ENCODE measurements at regions not wholly inside any gene's neighbourhood (a gene's known extent, or its start where the extent isn't known, plus 50 kb on each side); places are given as distances from the start of the nearest gene placed in this dataset.
"Not testable (repeated sequence)": the region's sequence is repeated elsewhere in the genome, so short reads cannot be mapped to it uniquely, and the experiment has no call there.

- H3K27me3 ChIP-seq (ENCODE audit: control insufficient read depth in 1 of 2, insufficient read depth in 2 of 2, low read length in 2 of 2); CTCF ChIA-PET (ENCODE audit: low intra/inter-chr PET ratio, low total read pairs); POLR2A ChIA-PET; DNase-seq (ENCODE audit: low spot score); H3K4me2 ChIP-seq (ENCODE audit: low read depth, low read length); H3K9me3 ChIP-seq (ENCODE audit: low read length); FAIRE-seq; H3K9ac ChIP-seq (ENCODE audit: insufficient read depth, low read depth, low read length); H3K79me2 ChIP-seq (ENCODE audit: insufficient read depth, low read length); H3K36me3 ChIP-seq (replicated peaks in 1 of 2; ENCODE audit: control insufficient read depth in 1 of 2, insufficient read depth in 2 of 2, low read length in 2 of 2); in situ Hi-C loops (cut with HindIII; ENCODE audit: extremely low pct_ligation_motif_present, low pct_unique_long_range_greater_than_20kb); ATAC-seq; H2AFZ ChIP-seq (ENCODE audit: low read length); H3K27ac ChIP-seq (ENCODE audit: extremely low read length, insufficient read depth, low read length); BruUV-seq (replicated peaks); intact Hi-C loops (cut with micrococcal nuclease; ENCODE audit: unreplicated experiment); H3K4me3 ChIP-seq (replicated peaks in 1 of 3; ENCODE audit: insufficient read depth in 1 of 3, low read depth in 2 of 3, low read length in 3 of 3); H4K20me1 ChIP-seq (ENCODE audit: insufficient read depth, low read length): not testable (repeated sequence)
- WGBS (ENCODE audit: low lambda C conversion rate), result 73% methylated on average over 6 of the region's 6 CpGs
- peaks cover 21% of the 10 kb centered on the region for H3K4me1 ChIP-seq (ENCODE audit: insufficient read depth, low read length)
Measured at GRCh38 chr22:23464796-23465195, 115.3 kb downstream of the IGLL1 start.

GRCh38 chr22:23460517-23461031 is 119.5 kb downstream of the IGLL1 start:
- H3K79me2 ChIP-seq (ENCODE audit: insufficient read depth, low read length); intact Hi-C loops (cut with micrococcal nuclease; ENCODE audit: unreplicated experiment); H3K27ac ChIP-seq (ENCODE audit: extremely low read length, insufficient read depth, low read length); in situ Hi-C loops (cut with HindIII; ENCODE audit: extremely low pct_ligation_motif_present, low pct_unique_long_range_greater_than_20kb); H4K20me1 ChIP-seq (ENCODE audit: insufficient read depth, low read length); FAIRE-seq; H2AFZ ChIP-seq (ENCODE audit: low read length); H3K4me3 ChIP-seq (replicated peaks in 1 of 3; ENCODE audit: insufficient read depth in 1 of 3, low read depth in 2 of 3, low read length in 3 of 3); BruUV-seq (replicated peaks); DNase-seq (ENCODE audit: low spot score); H3K9me3 ChIP-seq (ENCODE audit: low read length); H3K9ac ChIP-seq (ENCODE audit: insufficient read depth, low read depth, low read length); POLR2A ChIA-PET; CTCF ChIA-PET (ENCODE audit: low intra/inter-chr PET ratio, low total read pairs); H3K36me3 ChIP-seq (replicated peaks in 1 of 2; ENCODE audit: control insufficient read depth in 1 of 2, insufficient read depth in 2 of 2, low read length in 2 of 2): not testable (repeated sequence)
- TF ChIP-seq ZBTB33 (CRISPR knock-in tag; IDR thresholded peaks at IDR 0.05) (peak; percentile 65; the same call in 1 of the 2 replicates), ZBTB38 (CRISPR knock-in tag; IDR thresholded peaks at IDR 0.05) (peak; percentile 52; the same call in 1 of the 2 replicates), GABPB1 (CRISPR knock-in tag; IDR thresholded peaks at IDR 0.05) (peak; percentile 26; the same call in 1 of the 2 replicates), ZNF687 (CRISPR knock-in tag; IDR thresholded peaks at IDR 0.05) (peak; percentile 32; the same call in 1 of the 2 replicates)
- Histone ChIP-seq H3K4me1 (ENCODE audit: insufficient read depth, low read length) (peaks cover 45% of the 10 kb centered on the region), H3K4me2 (ENCODE audit: low read depth, low read length) (peak overlapping the region; percentile 7; the same call in 1 of the 2 replicates), H3K27me3 (ENCODE audit: control insufficient read depth in 1 of 2, insufficient read depth in 2 of 2, low read length in 2 of 2) (peaks cover 0 to 14% of the 10 kb centered on the region in 2 experiments; a peak in 1 of 5 replicates)
- peak; percentile 52 for ATAC-seq
- WGBS (ENCODE audit: low lambda C conversion rate), result 84% methylated on average over 4 of the region's 24 CpGs
